GM21381 (cell line): ENCODE measurements at regions not wholly inside any gene's neighbourhood (a gene's known extent, or its start where the extent isn't known, plus 50 kb on each side); places are given as distances from the start of the nearest gene placed in this dataset.

Experiments used
- ATAC-seq: cut with Tn5 transposase; IDR thresholded peaks from one replicate; pipeline ENCODE4 v1.9.1; 2021; ENCODE audit warnings: mild to moderate bottlenecking, moderate library complexity; ENCODE audit not compliant: unreplicated experiment

DNA sequence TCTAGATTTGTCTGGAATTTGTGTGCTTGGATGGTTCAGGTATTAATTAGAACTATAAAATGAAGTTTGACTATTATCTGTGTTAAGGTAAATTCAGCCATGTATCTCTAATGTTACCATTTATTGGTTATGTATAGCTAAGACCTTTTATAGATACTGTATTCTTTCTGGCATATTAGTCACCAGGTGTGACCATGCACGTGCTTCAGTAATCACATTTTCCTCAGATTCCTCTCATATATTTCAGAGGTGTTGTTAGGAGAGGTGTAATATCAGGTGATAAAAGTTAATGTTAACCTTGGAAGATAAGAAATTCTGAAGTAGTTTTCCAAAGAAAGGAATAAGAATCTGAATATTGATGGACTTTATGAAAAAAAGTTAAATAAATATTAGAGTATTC lies 194.5 kb upstream of the KHDRBS2 start:
- no peak for ATAC-seq

GRCh38 chr6:62479697-62480220 lies 193.7 kb upstream of the KHDRBS2 start:
- ATAC-seq, result no peak

DNA sequence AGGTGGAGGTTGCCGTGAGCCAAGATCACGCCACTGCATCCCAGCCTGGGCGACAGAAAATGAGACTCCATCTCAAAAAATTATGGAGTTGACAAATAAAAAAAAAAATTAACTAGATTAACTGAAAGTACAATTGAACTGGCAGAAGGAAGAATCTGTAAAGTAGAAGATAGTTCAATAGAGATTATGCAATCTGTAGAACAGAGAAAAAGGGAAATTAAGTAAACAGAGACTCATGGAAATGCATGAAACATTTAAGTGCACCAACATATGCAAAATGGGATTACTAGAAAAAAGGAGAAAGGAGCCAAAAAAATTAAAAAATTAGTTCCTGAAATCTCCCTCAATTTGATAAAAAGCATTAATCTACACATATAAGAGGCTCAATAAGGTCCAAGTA lies 188.8 kb upstream of the KHDRBS2 start:
- ATAC-seq, result no peak

GRCh38 chr6:62466607-62467006 lies 180.6 kb upstream of the KHDRBS2 start:
- ATAC-seq, result no peak

DNA sequence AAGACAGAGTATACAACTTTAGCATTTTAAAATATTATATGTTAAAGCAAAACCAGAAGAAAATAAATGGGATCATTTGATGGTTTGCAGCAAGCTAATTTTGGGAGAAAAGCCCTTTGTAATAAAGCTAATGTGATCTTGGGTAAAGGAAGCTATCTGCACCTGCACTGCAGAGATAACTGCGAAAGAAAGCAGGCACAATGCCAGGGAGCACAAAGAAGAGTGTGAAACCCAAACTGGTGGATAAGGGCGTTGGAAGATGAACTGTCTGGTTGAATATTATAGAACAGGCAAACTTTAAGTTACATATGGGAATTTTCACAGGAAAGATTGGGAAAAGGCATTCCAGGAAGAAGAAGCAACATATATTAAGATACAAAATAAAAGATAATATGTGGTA lies 179.2 kb upstream of the KHDRBS2 start:
- ATAC-seq, result no peak

DNA sequence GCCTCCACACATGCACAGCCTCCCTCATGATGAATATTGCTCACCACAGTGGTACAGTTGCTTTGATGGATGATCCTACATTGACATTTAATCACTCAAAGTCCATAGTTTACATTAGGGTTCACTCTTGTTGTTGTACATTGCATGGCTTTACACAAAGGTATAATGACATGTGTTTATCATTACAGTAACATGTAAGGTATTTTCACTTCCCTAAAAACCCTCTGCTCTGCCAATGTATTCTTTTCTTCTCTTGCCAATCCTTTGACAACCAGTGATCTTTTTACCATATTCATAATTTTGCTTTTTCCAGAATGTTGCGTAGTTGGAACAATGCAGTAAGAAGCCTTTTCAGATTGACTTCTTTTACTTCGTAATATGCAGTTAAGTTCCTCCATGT lies 166.6 kb upstream of the KHDRBS2 start:
- no peak for ATAC-seq

DNA sequence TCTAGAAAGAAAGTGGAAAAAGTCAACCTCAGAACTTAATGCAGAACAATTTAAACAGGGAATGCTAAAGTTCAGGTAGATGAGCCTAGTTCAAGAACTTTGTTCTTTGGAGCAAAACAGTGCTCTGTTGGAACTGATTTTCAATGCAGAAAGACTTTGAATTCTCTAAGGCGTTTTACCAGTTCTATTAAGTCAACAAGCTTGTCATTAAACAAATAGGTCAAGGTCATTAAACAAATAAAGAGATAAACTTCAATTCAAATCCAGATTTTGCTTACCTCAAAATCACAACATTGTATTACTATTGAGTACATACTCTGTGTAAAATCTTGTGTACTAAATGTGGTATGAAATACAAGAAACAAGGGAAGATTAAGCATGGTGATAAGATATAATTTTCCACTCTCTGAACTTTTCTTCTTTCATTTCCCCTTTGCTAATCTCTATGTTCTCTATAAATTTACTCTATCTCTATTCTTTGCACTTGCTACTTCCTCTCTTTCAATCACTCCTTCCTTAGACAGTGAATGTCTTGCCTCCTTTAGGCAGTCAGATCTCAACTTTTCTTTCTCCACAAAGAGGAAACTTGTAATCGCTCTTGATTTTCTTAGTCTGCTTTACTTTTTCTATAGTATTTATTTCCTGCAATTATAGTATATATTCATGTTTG lies 160.8 kb upstream of the KHDRBS2 start:
- ATAC-seq, result no peak

GRCh38 chr6:62445521-62445920 lies 159.5 kb upstream of the KHDRBS2 start:
- no peak for ATAC-seq

GRCh38 chr6:62441182-62441581 lies 155.2 kb upstream of the KHDRBS2 start:
- no peak for ATAC-seq

DNA sequence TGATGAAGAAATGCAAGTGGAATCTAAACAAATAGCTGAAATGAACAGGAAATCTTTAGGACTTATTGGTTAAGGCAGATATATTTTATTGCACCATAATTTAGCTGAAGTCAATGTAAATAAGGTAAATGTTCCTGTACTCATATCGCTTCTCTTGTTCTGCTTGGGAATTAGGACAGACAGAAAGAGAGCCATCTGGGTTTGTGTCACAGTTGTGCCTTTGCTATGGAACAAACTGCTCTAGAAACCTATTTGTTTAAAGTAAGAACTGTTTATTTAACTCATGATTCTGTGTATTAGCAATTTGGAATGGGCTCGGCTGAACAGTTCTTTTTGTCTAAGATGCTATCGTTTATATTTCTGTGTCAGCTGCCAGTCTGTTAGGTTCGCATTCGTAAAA lies 143.8 kb upstream of the KHDRBS2 start:
- no peak for ATAC-seq

DNA sequence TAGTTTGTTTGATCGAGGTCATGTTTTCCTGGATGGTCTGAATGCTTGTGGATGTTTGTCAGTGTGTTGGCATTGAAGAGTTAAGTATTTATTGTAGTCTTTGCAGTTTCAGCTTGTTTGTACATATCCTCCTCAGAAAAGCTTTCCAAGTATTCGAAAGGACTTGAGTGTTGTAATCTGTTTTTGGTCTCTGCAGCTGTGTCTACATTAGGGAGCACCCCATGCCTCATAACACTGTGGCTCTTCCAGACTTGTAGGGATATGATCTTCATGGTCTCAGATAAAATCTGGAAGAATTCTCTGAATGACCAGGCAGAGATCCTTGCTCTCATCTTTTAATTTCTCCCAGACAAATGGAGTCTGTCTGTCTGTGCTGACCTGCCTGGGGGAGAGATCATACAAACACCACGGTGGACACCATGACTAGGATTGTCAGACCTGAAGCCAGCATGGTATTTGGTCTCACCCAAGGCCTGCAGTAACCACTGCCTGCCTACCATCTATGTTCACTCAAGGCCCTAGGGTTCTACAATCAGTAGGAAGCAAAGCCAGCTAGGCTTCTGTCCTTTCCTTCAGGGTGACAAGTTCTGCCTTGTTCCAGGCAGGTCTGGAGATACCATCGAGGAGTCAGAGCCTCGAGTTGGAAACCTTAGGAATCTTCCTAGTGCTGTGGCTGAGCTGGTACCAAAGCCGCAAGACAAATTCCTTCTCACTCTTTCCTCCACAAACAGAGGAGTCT lies 114.7 kb upstream of the KHDRBS2 start:
- ATAC-seq, result no peak

GRCh38 chr6:62393608-62394007 lies 107.6 kb upstream of the KHDRBS2 start:
- no peak for ATAC-seq

- ATAC-seq, result no peak
These were observed 106.3 kb upstream of the KHDRBS2 start for GRCh38 chr6:62392291-62392690.

- ATAC-seq, result no peak
These were observed 105.3 kb upstream of the KHDRBS2 start for GRCh38 chr6:62391358-62391757.

DNA sequence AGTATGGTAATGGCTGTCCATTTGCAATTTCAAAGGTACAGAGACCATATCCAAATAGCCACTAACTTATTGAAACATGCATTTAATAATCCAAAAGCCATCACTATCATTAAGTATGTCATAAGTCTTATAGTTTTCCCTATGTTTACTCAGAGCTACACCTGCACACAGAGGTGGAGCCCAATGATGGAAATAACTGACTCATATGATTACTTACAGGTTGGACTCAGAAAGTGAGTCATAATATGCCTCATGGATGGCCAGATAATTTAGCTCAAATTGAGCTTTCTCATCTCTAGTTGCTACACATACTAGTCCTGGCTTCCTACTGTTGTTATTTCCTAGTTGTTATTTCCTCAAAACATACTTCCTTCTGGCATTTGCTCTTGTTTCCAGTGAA lies 104.4 kb upstream of the KHDRBS2 start:
- no peak for ATAC-seq

DNA sequence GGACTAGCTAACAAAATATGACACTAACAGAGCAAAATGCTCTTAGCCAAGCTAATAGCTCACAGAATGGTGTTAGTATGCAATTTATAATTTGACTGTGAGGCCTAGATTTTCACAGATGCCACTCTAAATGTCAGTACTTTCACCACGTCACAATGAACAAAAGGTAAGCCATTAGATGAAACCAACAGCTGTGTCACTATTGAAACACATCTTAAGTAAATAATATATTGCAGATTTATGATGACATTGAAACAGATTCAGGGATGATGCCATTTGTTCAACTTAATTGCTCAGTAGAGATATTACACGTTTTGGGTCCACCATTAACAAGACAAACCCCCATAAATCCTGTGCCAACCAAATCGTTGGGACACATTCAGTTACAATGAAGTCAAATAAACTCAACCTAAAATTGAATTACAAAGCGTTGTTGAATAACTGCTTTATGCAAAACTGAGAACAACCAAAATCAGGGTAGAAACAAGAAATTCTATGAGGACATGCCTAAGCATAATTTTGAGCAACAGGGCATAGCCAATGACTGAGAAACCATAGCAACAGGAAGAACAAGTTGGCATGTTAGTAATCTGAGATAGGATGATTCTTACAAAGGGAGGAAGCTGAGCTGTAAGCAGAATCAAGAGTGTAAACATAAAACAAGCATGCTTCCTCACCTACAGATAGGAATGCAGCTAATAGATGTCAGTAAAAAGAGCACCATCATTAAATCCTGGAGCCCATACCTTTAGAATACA lies 85.6 kb upstream of the KHDRBS2 start:
- no peak for ATAC-seq

GRCh38 chr6:62367601-62368000 lies 81.6 kb upstream of the KHDRBS2 start:
- ATAC-seq, result peak; percentile 82

DNA sequence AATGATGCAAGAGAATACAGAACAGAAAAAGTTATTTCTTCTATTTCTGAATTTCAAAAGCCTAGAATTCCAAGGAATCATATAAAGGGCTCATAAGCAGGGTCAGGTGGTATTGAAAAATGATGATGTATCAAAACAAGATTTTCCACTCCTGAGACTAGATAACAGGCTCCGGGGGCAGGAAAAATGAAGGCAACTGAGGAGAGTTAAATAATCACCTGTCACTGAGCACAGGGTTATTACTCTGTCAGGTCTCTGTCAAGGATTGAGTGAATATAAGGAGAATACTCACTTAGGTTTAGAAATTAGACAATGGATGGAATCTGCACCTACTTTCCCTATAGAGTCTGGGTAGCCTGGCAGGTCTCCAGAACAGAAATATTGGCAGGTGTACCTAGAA lies 76.1 kb upstream of the KHDRBS2 start:
- ATAC-seq, result no peak

DNA sequence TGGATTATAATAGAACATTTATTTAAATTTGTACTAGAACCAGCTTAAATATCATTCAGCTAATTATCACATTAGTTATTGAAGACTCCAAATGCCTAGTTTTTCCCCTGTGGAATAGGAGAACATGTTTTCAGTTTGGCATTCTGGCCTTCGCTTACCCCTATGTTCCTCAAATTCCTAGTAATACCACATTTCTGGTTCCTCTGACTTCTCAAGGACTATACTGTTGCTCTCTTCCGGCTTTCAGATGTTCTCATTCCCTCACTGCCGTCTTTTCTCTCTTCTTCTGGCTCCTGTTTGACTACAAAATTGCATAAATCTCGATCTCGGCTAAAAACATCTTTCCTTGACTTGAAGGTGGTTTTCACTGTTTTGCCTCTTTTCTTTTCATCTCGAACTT lies 71.8 kb upstream of the KHDRBS2 start:
- ATAC-seq, result no peak

GRCh38 chr6:62354261-62354660 lies 68.2 kb upstream of the KHDRBS2 start:
- ATAC-seq, result no peak

- no peak for ATAC-seq
These were observed 60.1 kb upstream of the KHDRBS2 start for GRCh38 chr6:62345962-62346689.
